WTC11 (cell line): ENCODE measurements at regions not wholly inside any gene's neighbourhood (a gene's known extent, or its start where the extent isn't known, plus 50 kb on each side); places are given as distances from the start of the nearest gene placed in this dataset.

Experiments
- ATAC-seq: fragments of 200-7000 bp; cut with Tn5 transposase; 2 replicates; pipeline ENCODE4 v1.10.0; 2021; ENCODE audit warnings: mild to moderate bottlenecking, moderate library complexity
- CTCF ChIA-PET: fragments of 300-600 bp; sonication (Branson Sonifier 250); formaldehyde crosslinking; loops from one replicate; lab custom pipeline; 2021; ENCODE audit warnings: antibody characterized with exemption; lab: Charles Lee
- POLR2A ChIA-PET: fragments of 350-600 bp; sonication (Branson Sonifier 250); formaldehyde crosslinking; loops from one replicate; lab custom pipeline; 2021; ENCODE audit warnings: antibody characterized with exemption; lab: Charles Lee
- DNase-seq: peaks from one replicate; pipeline ENCODE4 v3.0.0; 2021; ENCODE audit warnings: low spot score
- H3K27ac Mint-ChIP-seq: 2 replicates; pipeline ENCODE4 v1.8.0; 2021; ENCODE audit warnings: mixed read lengths
- H3K27me3 Mint-ChIP-seq: 2 replicates; pipeline ENCODE4 v1.8.0; 2021; ENCODE audit warnings: low read depth, mild to moderate bottlenecking, moderate library complexity, mixed read lengths
- H3K36me3 Mint-ChIP-seq: 2 replicates; pipeline ENCODE4 v1.8.0; 2021; ENCODE audit warnings: mixed read lengths
- H3K4me1 Mint-ChIP-seq: 2 replicates; pipeline ENCODE4 v1.8.0; 2022; ENCODE audit warnings: mixed read lengths
- H3K4me3 Mint-ChIP-seq: 2 replicates; pipeline ENCODE4 v1.8.0; 2021; ENCODE audit warnings: mild to moderate bottlenecking, moderate library complexity, mixed read lengths
- H3K9me3 Mint-ChIP-seq: 2 replicates; pipeline ENCODE4 v1.8.0; 2021; ENCODE audit warnings: mixed read lengths
- AR ChIP-seq: fragments of 250-450 bp; sonication (Bioruptor Pico); IDR thresholded peaks from 2 replicates; pipeline ENCODE4 v1.9.0; 2021; ENCODE audit warnings: mild to moderate bottlenecking
- ATF2 ChIP-seq: sonication (generic); formaldehyde crosslinking; IDR thresholded peaks from 2 replicates; pipeline ENCODE4 v1.8.1; 2022; ENCODE audit warnings: low read depth, missing genetic modification reagents, borderline replicate concordance
- ATF6 ChIP-seq: sonication (generic); formaldehyde crosslinking; IDR thresholded peaks from 2 replicates; pipeline ENCODE4 v1.8.1; 2023; ENCODE audit warnings: mild to moderate bottlenecking, missing genetic modification reagents
- CREB1 ChIP-seq: sonication (generic); formaldehyde crosslinking; IDR thresholded peaks from 2 replicates; pipeline ENCODE4 v1.8.0; 2023; ENCODE audit warnings: mild to moderate bottlenecking, missing genetic modification reagents
- CTCF ChIP-seq: fragments of 200-600 bp; IDR thresholded peaks from 2 replicates; pipeline ENCODE4 v1.8.0; 2022; ENCODE audit warnings: antibody characterized with exemption
- ELF4 ChIP-seq: sonication (generic); formaldehyde crosslinking; IDR thresholded peaks from 2 replicates; pipeline ENCODE4 v1.8.1; 2022; ENCODE audit warnings: low read depth, mild to moderate bottlenecking, moderate library complexity, missing genetic modification reagents
- ESRRA ChIP-seq: sonication (generic); formaldehyde crosslinking; IDR thresholded peaks from 2 replicates; pipeline ENCODE4 v1.8.1; 2022; ENCODE audit warnings: mild to moderate bottlenecking, missing genetic modification reagents, borderline replicate concordance
- FOXP1 ChIP-seq: sonication (generic); formaldehyde crosslinking; IDR thresholded peaks from 2 replicates; pipeline ENCODE4 v1.8.0; 2022; ENCODE audit warnings: missing genetic modification reagents, mild to moderate bottlenecking, moderate library complexity, borderline replicate concordance
- GABPB1 ChIP-seq: sonication (generic); formaldehyde crosslinking; IDR thresholded peaks from 2 replicates; pipeline ENCODE4 v1.8.1; 2023; ENCODE audit warnings: mild to moderate bottlenecking, missing genetic modification reagents
- JAZF1 ChIP-seq: fragments of 250-450 bp; sonication (Bioruptor Pico); IDR thresholded peaks from 2 replicates; pipeline ENCODE4 v1.9.0; 2021; ENCODE audit warnings: moderate library complexity, mild to moderate bottlenecking, inconsistent platforms
- JUN ChIP-seq: sonication (generic); formaldehyde crosslinking; IDR thresholded peaks from 2 replicates; pipeline ENCODE4 v1.8.0; 2023; ENCODE audit warnings: mild to moderate bottlenecking, missing genetic modification reagents
- MXD4 ChIP-seq: fragments of 250-450 bp; sonication (Bioruptor Pico); IDR thresholded peaks from 2 replicates; pipeline ENCODE4 v1.8.0; 2021; ENCODE audit warnings: mild to moderate bottlenecking, moderate library complexity, borderline replicate concordance
- MYBL2 ChIP-seq: sonication (generic); formaldehyde crosslinking; IDR thresholded peaks from 2 replicates; pipeline ENCODE4 v1.8.1; 2023; ENCODE audit warnings: mild to moderate bottlenecking, moderate library complexity, missing genetic modification reagents
- OVOL2 ChIP-seq: fragments of 250-450 bp; sonication (Bioruptor Pico); IDR thresholded peaks from 2 replicates; pipeline ENCODE4 v1.9.0; 2021; ENCODE audit warnings: mild to moderate bottlenecking, borderline replicate concordance
- PRRX2 ChIP-seq: fragments of 250-450 bp; sonication (Bioruptor Pico); IDR thresholded peaks from 2 replicates; pipeline ENCODE4 v1.8.0; 2021; ENCODE audit warnings: mild to moderate bottlenecking
- SMAD3 ChIP-seq: sonication (generic); formaldehyde crosslinking; IDR thresholded peaks from 2 replicates; pipeline ENCODE4 v1.8.0; 2022; ENCODE audit warnings: missing genetic modification reagents, mild to moderate bottlenecking, borderline replicate concordance
- SOX15 ChIP-seq: fragments of 250-450 bp; sonication (Bioruptor Pico); IDR thresholded peaks from 2 replicates; pipeline ENCODE4 v1.9.0; 2021; ENCODE audit warnings: mild to moderate bottlenecking
- TEAD1 ChIP-seq: sonication (generic); formaldehyde crosslinking; IDR thresholded peaks from 2 replicates; pipeline ENCODE4 v1.8.0; 2022; ENCODE audit warnings: mild to moderate bottlenecking, missing genetic modification reagents
- TEAD4 ChIP-seq: sonication (generic); formaldehyde crosslinking; IDR thresholded peaks from 2 replicates; pipeline ENCODE4 v1.8.0; 2022; ENCODE audit warnings: mild to moderate bottlenecking, missing genetic modification reagents
- USF1 ChIP-seq: sonication (generic); formaldehyde crosslinking; IDR thresholded peaks from 2 replicates; pipeline ENCODE4 v1.8.0; 2022; ENCODE audit warnings: mild to moderate bottlenecking, missing genetic modification reagents
- ZNF416 ChIP-seq: fragments of 250-450 bp; sonication (Bioruptor Pico); IDR thresholded peaks from 2 replicates; pipeline ENCODE4 v1.9.0; 2021; ENCODE audit warnings: mild to moderate bottlenecking, inconsistent platforms

- no peak for TF ChIP-seq CTCF
- TF ChIP-seq GABPB1 (CRISPR knock-in tag), result no peak
- no peak for TF ChIP-seq PRRX2
- TF ChIP-seq JAZF1, result no peak
- no peak for TF ChIP-seq MYBL2 (CRISPR knock-in tag)
- TF ChIP-seq TEAD1, result no peak
Observed at GRCh38 chrX:111005166-111005565, 90.8 kb upstream of the PAK3 start (continued).

GRCh38 chrX:111003118-111003517, 92.9 kb upstream of the PAK3 start:
- POLR2A ChIA-PET, result no interaction called here
- H3K27ac Mint-ChIP-seq, result no peak overlapping the region
- H3K4me1 Mint-ChIP-seq, result peaks cover 16% of the 10 kb centered on the region
- H3K36me3 Mint-ChIP-seq, result no peaks in the 10 kb centered on the region
- CTCF ChIA-PET, result interaction anchor here (1.1 to 1.8 kb wide), 5 partner anchors 11 to 97 kb away, joined by 3 to 9 read pairs (median 4); no protein-coding TSS in a partner anchor
- TF ChIP-seq CTCF (no peak), MXD4 (CRISPR knock-in tag) (no peak), USF1 (no peak), ATF6 (no peak), SMAD3 (CRISPR knock-in tag) (no peak), ELF4 (CRISPR knock-in tag) (no peak), CREB1 (CRISPR knock-in tag) (no peak), OVOL2 (CRISPR knock-in tag) (no peak), ATF2 (CRISPR knock-in tag) (no peak), JUN (CRISPR knock-in tag) (no peak), SOX15 (CRISPR knock-in tag) (no peak), ZNF416 (CRISPR knock-in tag) (no peak), AR (CRISPR knock-in tag) (no peak), ESRRA (CRISPR knock-in tag) (no peak), TEAD4 (CRISPR knock-in tag) (no peak), FOXP1 (CRISPR knock-in tag) (no peak)
- H3K4me3 Mint-ChIP-seq, result no peak overlapping the region
- DNase-seq, result no peak
- 0 out of 2 replicates have a peak, but pooled peaks cover 2% of the 10 kb centered on the region for H3K9me3 Mint-ChIP-seq
- H3K27me3 Mint-ChIP-seq, result no peaks in the 10 kb centered on the region; the same call in 1 of the 2 replicates
- no peak for ATAC-seq
